RWPE2 (cell line): ENCODE measurements at regions not wholly inside any gene's neighbourhood (a gene's known extent, or its start where the extent isn't known, plus 50 kb on each side); places are given as distances from the start of the nearest gene placed in this dataset.

Experiments
- ATAC-seq: fragments of 200-7000 bp; cut with Tn5 transposase; 3 replicates; pipeline ENCODE4 v1.9.1; 2021; ENCODE audit warnings: low read depth
- DNase-seq: peaks from one replicate; pipeline ENCODE4 v3.0.0-alpha.2; 2020; ENCODE audit warnings: low spot score
- H3K27ac ChIP-seq: fragments of 450-650 bp; 2 replicates; pipeline ENCODE4 v1.5.1; 2017; ENCODE audit warnings: mild to moderate bottlenecking; ENCODE audit not compliant: poor library complexity, severe bottlenecking
- H3K27me3 ChIP-seq: fragments of 250-450 bp; sonication (Bioruptor Pico); 2 replicates; pipeline ENCODE4 v1.5.1; 2021; ENCODE audit warnings: mild to moderate bottlenecking, moderate library complexity; ENCODE audit not compliant: insufficient read depth, poor library complexity, severe bottlenecking
- H3K36me3 ChIP-seq: fragments of 250-450 bp; sonication (Bioruptor Pico); 2 replicates; pipeline ENCODE4 v1.5.1; 2020; ENCODE audit warnings: low read depth, mild to moderate bottlenecking, moderate library complexity
- H3K4me1 ChIP-seq: fragments of 250-450 bp; sonication (Bioruptor Pico); 2 replicates; pipeline ENCODE4 v1.5.1; 2021; ENCODE audit warnings: mild to moderate bottlenecking, moderate library complexity; ENCODE audit not compliant: insufficient read depth, poor library complexity, severe bottlenecking
- H3K4me3 ChIP-seq: fragments of 250-450 bp; sonication (Bioruptor Pico); 2 replicates; pipeline ENCODE4 v1.5.1; 2021; ENCODE audit warnings: mild to moderate bottlenecking, moderate library complexity; ENCODE audit not compliant: severe bottlenecking
- H3K9me3 ChIP-seq: fragments of 250-450 bp; sonication (Bioruptor Pico); 2 replicates; pipeline ENCODE4 v1.5.1; 2021; ENCODE audit warnings: mild to moderate bottlenecking, moderate library complexity; ENCODE audit not compliant: severe bottlenecking
- CTCF ChIP-seq: fragments of 450-650 bp; IDR thresholded peaks from one replicate; pipeline ENCODE4 v1.5.1; 2017; ENCODE audit warnings: mild to moderate bottlenecking, moderate library complexity; ENCODE audit not compliant: poor library complexity, severe bottlenecking

- no peak for TF ChIP-seq CTCF
- Histone ChIP-seq H3K36me3 (no peaks in the 10 kb centered on the region), H3K27ac (no peak overlapping the region), H3K4me1 (no peaks in the 10 kb centered on the region), H3K4me3 (no peak overlapping the region), H3K27me3 (no peaks in the 10 kb centered on the region), H3K9me3 (peaks cover 2% of the 10 kb centered on the region)
- DNase-seq = no peak
- ATAC-seq = no peak
Measured at GRCh38 chr10:44435196-44435595, 50.3 kb upstream of the CXCL12 start.

GRCh38 chr10:44436240-44436639 lies 51.3 kb upstream of the CXCL12 start:
- Histone ChIP-seq H3K9me3 (peaks cover 2% of the 10 kb centered on the region), H3K27ac (no peak overlapping the region), H3K36me3 (no peaks in the 10 kb centered on the region), H3K4me3 (no peak overlapping the region), H3K4me1 (no peaks in the 10 kb centered on the region), H3K27me3 (no peaks in the 10 kb centered on the region)
- ATAC-seq (no peak), DNase-seq (no peak)
- TF ChIP-seq CTCF = no peak

GRCh38 chr10:44437840-44438511 lies 53.1 kb upstream of the CXCL12 start:
- Histone ChIP-seq H3K27ac (no peak overlapping the region), H3K4me1 (no peaks in the 10 kb centered on the region)
- no peak for TF ChIP-seq CTCF

GRCh38 chr10:44439239-44439957 lies 54.5 kb upstream of the CXCL12 start:
- no peak for TF ChIP-seq CTCF
- no peaks in the 10 kb centered on the region for H3K36me3 ChIP-seq
- no peak overlapping the region for H3K4me3 ChIP-seq
- no peaks in the 10 kb centered on the region for H3K27me3 ChIP-seq
- no peak overlapping the region for H3K27ac ChIP-seq
- no peak for DNase-seq
- no peak for ATAC-seq
- H3K9me3 ChIP-seq = no peaks in the 10 kb centered on the region
- no peaks in the 10 kb centered on the region for H3K4me1 ChIP-seq

More at GRCh38 chr10:44437840-44438511, 53.1 kb upstream of the CXCL12 start:
- Histone ChIP-seq H3K36me3 (no peaks in the 10 kb centered on the region), H3K27me3 (no peaks in the 10 kb centered on the region), H3K4me3 (no peak overlapping the region), H3K9me3 (no peaks in the 10 kb centered on the region)
- no peak for ATAC-seq
- no peak for DNase-seq

- DNase-seq = no peak
- TF ChIP-seq CTCF = no peak
- H3K27ac ChIP-seq = no peak overlapping the region
- no peak for ATAC-seq
- H3K4me3 ChIP-seq = no peak overlapping the region
- no peaks in the 10 kb centered on the region for H3K27me3 ChIP-seq
- no peaks in the 10 kb centered on the region for H3K4me1 ChIP-seq
- no peaks in the 10 kb centered on the region for H3K36me3 ChIP-seq
- H3K9me3 ChIP-seq = peaks cover 3% of the 10 kb centered on the region
Measured at GRCh38 chr10:44439958-44440244, 55.0 kb upstream of the CXCL12 start.
